Heart right ventricle (tissue), 16 donors: ENCODE measurements at regions not wholly inside any gene's neighbourhood (a gene's known extent, or its start where the extent isn't known, plus 50 kb on each side); places are given as distances from the start of the nearest gene placed in this dataset.

ENCODE experiments used
- ATAC-seq, 8 donors: fragments of 200-7000 bp; cut with Tn5 transposase; one replicate each; pipeline ENCODE4 v1.9.1; 2020; ENCODE audit warnings: mild to moderate bottlenecking in 8 of 8, moderate library complexity in 8 of 8, moderate number of reproducible peaks in 1 of 8
- DNase-seq, 2 donors: peaks; one replicate each; pipeline ENCODE4 v3.0.0-alpha.2; 2020
- H3K27ac ChIP-seq, 10 donors: fragments of 200-600 bp; sonication (generic) in 2 of 10; one replicate each; pipeline versions ENCODE4 v1.5.0 to v1.8.0; 2020 to 2022; ENCODE audit warnings: mild to moderate bottlenecking in 3 of 10
- H3K27me3 ChIP-seq, 7 donors: fragments of 200-600 bp; one replicate each; pipeline ENCODE4 v1.8.0; 2021 to 2022; ENCODE audit warnings: mild to moderate bottlenecking in 2 of 7
- H3K36me3 ChIP-seq, 9 donors: fragments of 200-600 bp; sonication (generic) in 1 of 9; one replicate each; pipeline versions ENCODE4 v1.5.0 to v1.8.0; 2020 to 2022; ENCODE audit warnings: mild to moderate bottlenecking in 2 of 9
- H3K4me1 ChIP-seq, 9 donors: fragments of 200-600 bp; sonication (generic) in 1 of 9; one replicate each; pipeline versions ENCODE4 v1.5.0 to v1.8.0; 2020 to 2022; ENCODE audit warnings: mild to moderate bottlenecking in 4 of 9
- H3K4me3 ChIP-seq, 10 donors: fragments of 200-600 bp; sonication (generic) in 2 of 10; one replicate each; pipeline versions ENCODE4 v1.5.0 to v1.8.0; 2020 to 2022; ENCODE audit warnings: mild to moderate bottlenecking in 7 of 10, moderate library complexity in 2 of 10
- H3K9me3 ChIP-seq, 11 donors: fragments of 200-600 bp in 10 of 11; sonication (generic) in 2 of 11; one replicate each; pipeline versions ENCODE4 v1.5.0 to v1.8.0; 2013 to 2022; ENCODE audit warnings: mild to moderate bottlenecking in 2 of 11, control low read depth in 1 of 11, moderate library complexity in 1 of 11
- WGBS, 2 donors: extraction: QIAGEN DNeasy Blood & Tissue Kit; methylation state at CpG; one replicate each; pipeline ENCODE4 v1.1.7; 2013; ENCODE audit warnings: inconsistent platforms in 1 of 2; 5-methylcytosine and 5-hydroxymethylcytosine counted together
- intact Hi-C, 10 donors: fragments of 100-400 bp; cut with DNase I; formaldehyde crosslinking; loops; one replicate each; pipeline versions ENCODE4 v1.11.1 to v1.14.2; 2022
- TF ChIP-seq, protein P1 (sequence below), 9 donors: fragments of 200-600 bp; sonication (generic) in 2 of 9; IDR thresholded peaks; one replicate each; pipeline versions ENCODE4 v1.5.0 to v1.8.0; 2021 to 2022; ENCODE audit warnings: antibody characterized with exemption in 9 of 9, mild to moderate bottlenecking in 5 of 9, moderate library complexity in 1 of 9
- donor health status: Arrhythmogenic right ventricular cardiomyopathy.
- donor health status: ischemic (EF 13 %, LVEDD 7.1; RV severe dilation, severe dysfunction).
- donor health status: healthy with polysubstance abuse.
- donor health status: DM: no; HTN: yes; CAD: no.
- donor health status: DM: no; HTN: no; CAD: no.
- donor health status: ischemic (EF 25% LVEDD 6.9; RV normal size, moderate dysfunction).
- donor health status: ischemic (EF 25% LVEDD 5.7; RV mildly dilated, moderate dysfunction).
- donor health status: healthy.
- donor health status: DM: yes; HTN: yes; CAD: no.
- donor health status: Ischemic cardiomyopathy.
- donor health status: ischemic (EF 35%, LVEDD 5.7; RV mildly dilated, moderate dysfunction).
- donor health status: nonischemic (EF 11% LVEDD 7.7; RV severe dilation, severe dysfunction).
- donor health status: DM: yes; HTN: yes; CAD: no.
- donor health status: PGD.
- donor health status: ischemic (EF 29% LVEDD 5.4; RV normal size, mild dysfunction).
- donor health status: nonischemic (EF 23%, LVEDD 6.1; RV moderate dilation, normal function).

DNA sequence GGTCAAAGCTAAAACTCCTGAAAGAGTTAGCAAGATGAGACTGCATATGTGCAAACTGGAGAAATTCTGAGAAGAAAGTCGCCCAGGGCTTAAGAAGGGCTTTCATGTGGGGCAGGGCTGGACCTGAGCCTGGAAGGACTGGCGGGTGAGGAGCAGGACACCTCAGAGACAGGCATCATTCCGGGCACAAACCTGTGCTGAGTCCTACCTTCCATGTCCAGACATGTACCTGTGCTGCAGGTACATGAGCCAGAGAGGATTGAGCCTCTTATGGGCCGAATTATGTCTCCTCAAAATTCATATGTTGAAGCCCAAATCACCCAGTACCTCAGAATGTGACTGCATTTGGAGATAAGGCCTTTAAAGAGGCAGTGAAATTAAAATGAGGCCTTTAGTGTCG is 171.0 kb downstream of the QRSL1 start:
- H3K9me3 ChIP-seq, result no peaks in the 10 kb centered on the region
- H3K27ac ChIP-seq, result no peak overlapping the region
- TF ChIP-seq, protein P1, sequence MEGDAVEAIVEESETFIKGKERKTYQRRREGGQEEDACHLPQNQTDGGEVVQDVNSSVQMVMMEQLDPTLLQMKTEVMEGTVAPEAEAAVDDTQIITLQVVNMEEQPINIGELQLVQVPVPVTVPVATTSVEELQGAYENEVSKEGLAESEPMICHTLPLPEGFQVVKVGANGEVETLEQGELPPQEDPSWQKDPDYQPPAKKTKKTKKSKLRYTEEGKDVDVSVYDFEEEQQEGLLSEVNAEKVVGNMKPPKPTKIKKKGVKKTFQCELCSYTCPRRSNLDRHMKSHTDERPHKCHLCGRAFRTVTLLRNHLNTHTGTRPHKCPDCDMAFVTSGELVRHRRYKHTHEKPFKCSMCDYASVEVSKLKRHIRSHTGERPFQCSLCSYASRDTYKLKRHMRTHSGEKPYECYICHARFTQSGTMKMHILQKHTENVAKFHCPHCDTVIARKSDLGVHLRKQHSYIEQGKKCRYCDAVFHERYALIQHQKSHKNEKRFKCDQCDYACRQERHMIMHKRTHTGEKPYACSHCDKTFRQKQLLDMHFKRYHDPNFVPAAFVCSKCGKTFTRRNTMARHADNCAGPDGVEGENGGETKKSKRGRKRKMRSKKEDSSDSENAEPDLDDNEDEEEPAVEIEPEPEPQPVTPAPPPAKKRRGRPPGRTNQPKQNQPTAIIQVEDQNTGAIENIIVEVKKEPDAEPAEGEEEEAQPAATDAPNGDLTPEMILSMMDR (IDR thresholded peaks at IDR 0.05), result no peak
- WGBS, 2 donors, result 77 to 83% methylated on average over 5 of the region's 5 CpGs
- ATAC-seq (no peak), DNase-seq (no peak)
- intact Hi-C loops, result no loop called here
- H3K27me3 ChIP-seq, result peaks cover 0 to 27% (median 0%) of the 10 kb centered on the region in 7 donors
- H3K36me3 ChIP-seq, result no peaks in the 10 kb centered on the region
- H3K4me1 ChIP-seq, result no peaks in the 10 kb centered on the region
- H3K4me3 ChIP-seq, result no peak overlapping the region

DNA sequence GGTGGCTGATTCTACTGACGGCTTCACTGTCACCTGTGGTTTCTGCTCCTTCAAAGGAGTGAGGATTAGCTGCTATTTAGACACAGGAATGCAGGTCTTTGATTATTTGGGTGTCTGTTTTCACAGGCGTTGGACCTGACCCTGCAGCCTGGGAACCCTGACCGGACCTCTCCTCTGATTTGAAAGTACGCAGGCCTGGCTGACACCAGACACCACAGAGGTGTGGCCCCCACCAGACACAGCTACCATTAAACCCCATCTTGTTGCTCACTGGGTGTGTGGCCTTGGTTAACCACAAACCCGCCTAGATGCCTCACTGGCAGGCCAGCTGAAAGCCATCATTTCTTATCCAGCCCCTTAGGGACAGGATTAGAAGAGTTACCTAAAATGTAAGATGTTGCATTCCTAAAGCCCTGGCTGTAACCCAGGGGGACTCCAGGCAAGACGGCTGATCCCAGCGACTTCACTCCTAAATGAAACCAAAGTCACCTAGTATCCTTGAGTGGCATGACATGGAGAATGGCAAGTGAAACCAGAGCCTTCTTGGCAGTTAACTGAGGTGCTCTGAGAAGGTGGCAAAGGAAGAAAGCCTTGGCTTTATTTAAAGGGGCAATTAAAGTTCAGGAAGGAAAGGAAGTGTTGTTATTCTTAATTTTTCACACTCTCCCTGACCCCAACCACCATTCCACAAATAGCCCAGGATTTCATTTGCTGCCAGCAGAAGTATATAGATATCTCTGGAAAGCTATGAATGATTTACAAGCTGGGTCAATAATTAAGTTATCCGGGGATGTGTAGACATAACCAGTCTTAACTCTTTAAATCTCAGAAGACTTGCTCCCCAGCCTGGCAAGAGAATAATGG is 169.9 kb downstream of the QRSL1 start:
- TF ChIP-seq, protein P1 (IDR thresholded peaks at IDR 0.05), result no peak
- H3K27me3 ChIP-seq, result peaks cover 0 to 27% (median 3%) of the 10 kb centered on the region in 7 donors
- intact Hi-C loops, result no loop called here
- H3K9me3 ChIP-seq, result no peaks in the 10 kb centered on the region
- H3K36me3 ChIP-seq, result no peaks in the 10 kb centered on the region
- H3K27ac ChIP-seq, result no peak overlapping the region
- ATAC-seq, result no peak
- no peaks in the 10 kb centered on the region for H3K4me1 ChIP-seq
- H3K4me3 ChIP-seq, result no peak overlapping the region
- no peak for DNase-seq
- WGBS, 2 donors, result 48 to 49% methylated on average over 8 of the region's 8 CpGs

DNA sequence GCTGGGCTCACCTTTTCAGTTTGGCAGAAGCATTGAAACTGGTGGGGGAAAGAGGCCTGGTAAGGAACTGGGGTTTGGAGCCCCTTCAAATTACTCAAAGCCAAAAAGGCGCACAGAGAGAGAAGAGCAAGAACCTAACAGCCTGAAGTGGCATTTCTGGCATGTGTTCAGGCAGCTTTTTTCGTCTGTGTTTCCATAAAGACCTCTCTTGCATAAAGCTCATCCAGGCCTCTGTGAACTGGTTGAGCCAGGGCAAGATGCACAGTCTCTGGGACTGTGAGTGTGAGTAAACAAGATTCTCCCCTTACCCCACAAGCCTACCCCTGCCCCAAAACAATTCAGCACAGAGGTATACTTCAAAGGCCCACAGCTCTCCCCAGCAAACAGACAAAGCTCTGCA is 167.8 kb downstream of the QRSL1 start:
- no peak overlapping the region for H3K27ac ChIP-seq
- ATAC-seq, result no peak

DNA sequence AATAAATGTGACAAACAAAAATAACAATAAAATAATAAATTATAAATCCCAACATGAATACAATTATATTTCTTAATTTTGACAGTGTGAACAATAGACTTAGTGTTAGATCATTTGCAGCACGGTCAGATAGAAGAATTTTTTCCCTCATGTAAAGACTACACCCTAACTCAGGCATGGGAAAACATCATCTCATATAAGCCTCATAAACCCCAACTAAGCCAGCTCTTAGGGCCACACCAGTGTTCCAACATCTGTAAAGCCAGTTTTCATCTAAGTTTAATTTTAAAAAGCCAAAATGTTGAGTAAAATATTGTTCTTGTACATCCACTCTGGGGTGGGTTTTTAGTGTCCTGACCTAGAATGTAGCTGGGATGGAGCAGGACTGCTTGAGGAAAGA is 167.4 kb downstream of the QRSL1 start:
- H3K4me1 ChIP-seq, result no peaks in the 10 kb centered on the region
- intact Hi-C loops, result no loop called here
- TF ChIP-seq, protein P1 (IDR thresholded peaks at IDR 0.05), result no peak
- WGBS, 2 donors, result 79 to 95% methylated on average over 1 of the region's 1 CpG
- no peak for ATAC-seq
- H3K27me3 ChIP-seq, result peaks cover 0 to 25% (median 5%) of the 10 kb centered on the region in 7 donors
- no peaks in the 10 kb centered on the region for H3K36me3 ChIP-seq
- no peak overlapping the region for H3K27ac ChIP-seq
- no peak overlapping the region for H3K4me3 ChIP-seq
- DNase-seq, result no peak
- no peaks in the 10 kb centered on the region for H3K9me3 ChIP-seq

More for the DNA sequence above, 167.8 kb downstream of the QRSL1 start:
- TF ChIP-seq, protein P1 (IDR thresholded peaks at IDR 0.05), result no peak
- Histone ChIP-seq H3K4me1 (no peaks in the 10 kb centered on the region), H3K9me3 (no peaks in the 10 kb centered on the region), H3K27me3 (peaks cover 0 to 25% (median 5%) of the 10 kb centered on the region in 7 donors), H3K4me3 (no peak overlapping the region), H3K36me3 (no peaks in the 10 kb centered on the region)
- no peak for DNase-seq
- WGBS, 2 donors, result 57 to 71% methylated on average over 2 of the region's 2 CpGs
- intact Hi-C loops, result no loop called here
